GM19455 (cell line): ENCODE measurements at regions not wholly inside any gene's neighbourhood (a gene's known extent, or its start where the extent isn't known, plus 50 kb on each side); places are given as distances from the start of the nearest gene placed in this dataset.

ENCODE experiments used
- ATAC-seq: cut with Tn5 transposase; IDR thresholded peaks from one replicate; pipeline ENCODE4 v1.9.1; 2021; ENCODE audit not compliant: unreplicated experiment

- no peak for ATAC-seq
These were observed 268.9 kb downstream of the MRPL39 start for GRCh38 chr21:25338415-25338814.

- no peak for ATAC-seq
These were observed 273.1 kb downstream of the MRPL39 start for GRCh38 chr21:25334046-25334730.

- no peak for ATAC-seq
These were observed 276.0 kb downstream of the MRPL39 start for GRCh38 chr21:25331286-25331685.

- no peak for ATAC-seq
These were observed 277.0 kb downstream of the MRPL39 start for GRCh38 chr21:25330266-25330665.

- no peak for ATAC-seq
These were observed 278.0 kb downstream of the MRPL39 start for GRCh38 chr21:25329227-25329825.

GRCh38 chr21:25328736-25329135, 278.5 kb downstream of the MRPL39 start:
- no peak for ATAC-seq

- ATAC-seq, result no peak
These were observed 281.1 kb downstream of the MRPL39 start for GRCh38 chr21:25326181-25326580.

GRCh38 chr21:25324666-25325065, 282.6 kb downstream of the MRPL39 start:
- ATAC-seq, result no peak

GRCh38 chr21:25323356-25323949, 283.8 kb downstream of the MRPL39 start:
- no peak for ATAC-seq

GRCh38 chr21:25314247-25314646, 293.0 kb downstream of the MRPL39 start:
- no peak for ATAC-seq

GRCh38 chr21:25313829-25314228, 293.5 kb downstream of the MRPL39 start:
- no peak for ATAC-seq

GRCh38 chr21:25307489-25307888, 299.8 kb downstream of the MRPL39 start:
- ATAC-seq, result no peak

GRCh38 chr21:25304611-25305010, 302.7 kb downstream of the MRPL39 start:
- ATAC-seq, result no peak

GRCh38 chr21:25300632-25301031, 306.6 kb downstream of the MRPL39 start:
- ATAC-seq, result no peak

- ATAC-seq, result peak; percentile 91
These were observed 308.5 kb downstream of the MRPL39 start for GRCh38 chr21:25298512-25299491.

- no peak for ATAC-seq
These were observed 310.2 kb downstream of the MRPL39 start for GRCh38 chr21:25297117-25297516.

- ATAC-seq, result no peak
These were observed 311.0 kb downstream of the MRPL39 start for GRCh38 chr21:25296252-25296651.

- ATAC-seq, result no peak
These were observed 314.9 kb downstream of the MRPL39 start for GRCh38 chr21:25292396-25292795.

- no peak for ATAC-seq
These were observed 323.6 kb downstream of the MRPL39 start for GRCh38 chr21:25283720-25284119.

- no peak for ATAC-seq
These were observed 326.1 kb downstream of the MRPL39 start for GRCh38 chr21:25281134-25281533.

GRCh38 chr21:25280061-25280460, 327.2 kb downstream of the MRPL39 start:
- ATAC-seq, result no peak
